CD4-positive, alpha-beta T cell treated with Interleukin-2 at 100 ng/mL for 4 hours (primary cell): ENCODE measurements at regions not wholly inside any gene's neighbourhood (a gene's known extent, or its start where the extent isn't known, plus 50 kb on each side); places are given as distances from the start of the nearest gene placed in this dataset.
"Not testable (repeated sequence)": the region's sequence is repeated elsewhere in the genome, so short reads cannot be mapped to it uniquely, and the experiment has no call there.

ENCODE experiments used
- DNase-seq: peaks from one replicate; pipeline ENCODE4 v3.0.0-alpha.2; 2020; ENCODE audit warnings: low spot score

- no peak for DNase-seq
Observed at GRCh38 chr1:83086986-83087512, 911.9 kb downstream of the TTLL7 start.

GRCh38 chr1:83086346-83086745 lies 912.6 kb downstream of the TTLL7 start:
- no peak for DNase-seq

- no peak for DNase-seq
Observed at GRCh38 chr1:83083589-83084224, 915.2 kb downstream of the TTLL7 start.

GRCh38 chr1:83077411-83077810 lies 921.5 kb downstream of the TTLL7 start:
- DNase-seq, result no peak

- DNase-seq, result no peak
Observed at GRCh38 chr1:83075107-83075506, 923.8 kb downstream of the TTLL7 start.

- DNase-seq, result no peak
Observed at GRCh38 chr1:83067954-83068353, 931.0 kb downstream of the TTLL7 start.

GRCh38 chr1:83065952-83066727 lies 932.8 kb downstream of the TTLL7 start:
- DNase-seq, result no peak

- no peak for DNase-seq
Observed at GRCh38 chr1:83064589-83065242, 934.2 kb downstream of the TTLL7 start.

GRCh38 chr1:83060651-83061390 lies 938.1 kb downstream of the TTLL7 start:
- no peak for DNase-seq

- no peak for DNase-seq
Observed at GRCh38 chr1:83060221-83060620, 938.7 kb downstream of the TTLL7 start.

GRCh38 chr1:83058327-83058726 lies 940.6 kb downstream of the TTLL7 start:
- no peak for DNase-seq

- no peak for DNase-seq
Observed at GRCh38 chr1:83055391-83056170, 943.4 kb downstream of the TTLL7 start.

- DNase-seq, result no peak
Observed at GRCh38 chr1:83053446-83053845, 945.5 kb downstream of the TTLL7 start.

GRCh38 chr1:83052865-83053264 lies 946.1 kb downstream of the TTLL7 start:
- no peak for DNase-seq

GRCh38 chr1:83051053-83051452 lies 947.9 kb downstream of the TTLL7 start:
- DNase-seq, result not testable (repeated sequence)

- no peak for DNase-seq
Observed at GRCh38 chr1:83043244-83043643, 955.7 kb downstream of the TTLL7 start.

- DNase-seq, result not testable (repeated sequence)
Observed at GRCh38 chr1:83039091-83039490, 959.8 kb downstream of the TTLL7 start.

GRCh38 chr1:83034851-83035250 lies 964.1 kb downstream of the TTLL7 start:
- DNase-seq, result no peak

- DNase-seq, result no peak
Observed at GRCh38 chr1:83033682-83034081, 965.2 kb downstream of the TTLL7 start.

GRCh38 chr1:83029916-83030315 lies 969.0 kb downstream of the TTLL7 start:
- DNase-seq, result no peak

GRCh38 chr1:83029050-83029449 lies 969.9 kb downstream of the TTLL7 start:
- no peak for DNase-seq
